Endothelial cell of umbilical vein (primary cell): ENCODE measurements at regions not wholly inside any gene's neighbourhood (a gene's known extent, or its start where the extent isn't known, plus 50 kb on each side); places are given as distances from the start of the nearest gene placed in this dataset.

Experiments used
- BruUV-seq: library from RNA; stranded (reverse); fragments of 400-500 nt; replicated peaks from 2 replicates; lab custom pipeline; 2021; lab: Mats Ljungman, UMichigan
- CTCF ChIA-PET: fragments of 300-600, 350-600 bp; sonication (Branson Sonifier 250); formaldehyde crosslinking; loops from one replicate; lab custom pipeline; 2021; ENCODE audit warnings: antibody characterized with exemption, inconsistent platforms; lab: Charles Lee
- POLR2A ChIA-PET: fragments of 300-600, 350-600 bp; sonication (Branson Sonifier 250); formaldehyde crosslinking; loops from one replicate; lab custom pipeline; 2021; ENCODE audit warnings: antibody characterized with exemption, inconsistent platforms; lab: Charles Lee
- DNase-seq: peaks from one replicate; pipeline ENCODE4 v3.0.0-alpha.2; 2011; ENCODE audit warnings: low read depth, low spot score
- FAIRE-seq: peaks from 2 replicates; lab custom pipeline; 2011; peaks lifted over from hg19 to GRCh38; lab: Jason Lieb, UNC
- H2AFZ ChIP-seq: 2 replicates; pipeline ENCODE4 v1.6.0; 2012; ENCODE audit warnings: low read depth, low read length, control low read depth, inconsistent platforms
- H3K27ac ChIP-seq: 2 replicates; pipeline ENCODE4 v1.5.1; 2011; ENCODE audit warnings: low read depth, mild to moderate bottlenecking, control low read depth, low read length, moderate library complexity; ENCODE audit not compliant: insufficient read depth
- H3K27me3 ChIP-seq, 2 experiments: 2 replicates each; pipeline versions ENCODE4 v1.6.0 to v1.6.1; 2011; ENCODE audit warnings: low read length in 2 of 2, mixed read lengths in 1 of 2; ENCODE audit not compliant: control insufficient read depth in 2 of 2, insufficient read depth in 2 of 2
- H3K36me3 ChIP-seq, 2 experiments: 2 replicates in 1 of 2; 3 replicates in 1 of 2; pipeline ENCODE4 v1.5.1; 2011; ENCODE audit warnings: low read length in 2 of 2, mild to moderate bottlenecking in 1 of 2, moderate library complexity in 1 of 2; ENCODE audit not compliant: control insufficient read depth in 2 of 2, insufficient read depth in 2 of 2; ENCODE audit errors: extremely low read depth in 1 of 2
- H3K4me1 ChIP-seq: 3 replicates; pipeline ENCODE4 v1.5.1; 2011; ENCODE audit warnings: mild to moderate bottlenecking, low read length; ENCODE audit not compliant: control insufficient read depth, insufficient read depth; ENCODE audit errors: extremely low read depth
- H3K4me2 ChIP-seq: 2 replicates; pipeline ENCODE4 v1.6.1; 2011; ENCODE audit warnings: low read length, control low read depth, mixed read lengths; ENCODE audit not compliant: insufficient read depth
- H3K4me3 ChIP-seq, 3 experiments: fragments of 200-600 bp in 1 of 3; sonication (generic), shearing (Covaris generic) in 1 of 3; replicated peaks in 1 of 3; 2 replicates each; pipeline ENCODE4 v1.5.1; 2011 to 2016; ENCODE audit warnings: control low read depth in 3 of 3, low read length in 3 of 3, mild to moderate bottlenecking in 2 of 3, inconsistent platforms in 1 of 3, low read depth in 1 of 3, moderate library complexity in 1 of 3; ENCODE audit not compliant: insufficient read depth in 1 of 3
- H3K79me2 ChIP-seq: 2 replicates; pipeline ENCODE4 v1.6.0; 2012; ENCODE audit warnings: low read length, inconsistent platforms; ENCODE audit not compliant: control insufficient read depth, insufficient read depth
- H3K9ac ChIP-seq: replicated peaks from 2 replicates; pipeline ENCODE3; 2011; ENCODE audit warnings: low read length, control low read depth; ENCODE audit not compliant: insufficient read depth; ENCODE audit errors: extremely low read depth
- H3K9me1 ChIP-seq: replicated peaks from 3 replicates; pipeline ENCODE4 v1.6.0; 2011; ENCODE audit warnings: mild to moderate bottlenecking, low read length; ENCODE audit not compliant: control insufficient read depth, insufficient read depth; ENCODE audit errors: extremely low read depth
- H3K9me3 ChIP-seq: replicated peaks from 2 replicates; pipeline ENCODE4 v1.5.1; 2012; ENCODE audit warnings: low read length, inconsistent platforms; ENCODE audit not compliant: control insufficient read depth, insufficient read depth
- H4K20me1 ChIP-seq: replicated peaks from 2 replicates; pipeline ENCODE3; 2011; ENCODE audit warnings: mild to moderate bottlenecking, low read length; ENCODE audit not compliant: control insufficient read depth, insufficient read depth; ENCODE audit errors: extremely low read depth
- CTCF ChIP-seq, 2 donors: IDR thresholded peaks; 1 replicate in 1 of 2; 2 replicates in 1 of 2; pipeline ENCODE4 v1.5.1; 2011; ENCODE audit warnings: low read length in 2 of 2, mild to moderate bottlenecking in 2 of 2, moderate library complexity in 2 of 2, control low read depth in 1 of 2, inconsistent platforms in 1 of 2, low read depth in 1 of 2; ENCODE audit not compliant: insufficient read depth in 1 of 2; ENCODE audit errors: extremely low read depth in 1 of 2
- EZH2 ChIP-seq: IDR thresholded peaks from 2 replicates; pipeline ENCODE4 v1.6.1; 2012; ENCODE audit warnings: borderline replicate concordance, low read depth, mild to moderate bottlenecking, moderate library complexity, low read length, inconsistent platforms; ENCODE audit not compliant: severe bottlenecking
- FOS ChIP-seq: IDR thresholded peaks from 2 replicates; pipeline ENCODE4 v1.6.1; 2011; ENCODE audit warnings: mild to moderate bottlenecking, low read length, moderate library complexity, borderline replicate concordance; ENCODE audit not compliant: insufficient read depth
- GATA2 ChIP-seq: IDR thresholded peaks from 2 replicates; pipeline ENCODE4 v1.7.0; 2011; ENCODE audit warnings: low read depth, mild to moderate bottlenecking, moderate library complexity, mixed read lengths, low read length; ENCODE audit not compliant: insufficient read length, insufficient read depth
- JUN ChIP-seq: IDR thresholded peaks from 2 replicates; pipeline ENCODE4 v1.6.1; 2011; ENCODE audit warnings: borderline replicate concordance, low read depth; ENCODE audit not compliant: insufficient read length, insufficient read depth
- POLR2A ChIP-seq: IDR thresholded peaks from 2 replicates; pipeline ENCODE4 v1.6.1; 2012; ENCODE audit warnings: low read depth, mild to moderate bottlenecking, control low read depth, low read length
- POLR2AphosphoS5 ChIP-seq: IDR thresholded peaks from 2 replicates; pipeline ENCODE4 v1.6.1; 2012; ENCODE audit warnings: low read depth, mild to moderate bottlenecking, control low read depth, low read length, moderate library complexity; ENCODE audit not compliant: insufficient read depth
- dilution Hi-C: fragments of 300-500 bp; cut with MboI; formaldehyde crosslinking; loops from one replicate; pipeline ENCODE4 v1.15.0; 2019; ENCODE audit warnings: low sequenced_read_pairs; ENCODE audit not compliant: extremely low pct_ligation_motif_present
- intact Hi-C: fragments of 100-400 bp; cut with micrococcal nuclease; formaldehyde crosslinking; loops from one replicate; pipeline ENCODE4 v1.10.0; 2022

- TF ChIP-seq POLR2A (no peak), CTCF (IDR thresholded peaks at IDR 0.05; ENCODE audit: extremely low read depth in 1 of 2, insufficient read depth in 1 of 2, low read depth in 1 of 2, low read length in 2 of 2) (no peak), POLR2AphosphoS5 (no peak), EZH2 (no peak), GATA2 (no peak), FOS (no peak)
- POLR2A ChIA-PET, result no interaction called here
- BruUV-seq, result no TSS peak
- intact Hi-C loops (no loop called here), dilution Hi-C loops (no loop called here)
- Histone ChIP-seq H3K9ac (no peak overlapping the region), H2AFZ (no peak overlapping the region), H3K4me2 (no peak overlapping the region), H3K9me1 (no peaks in the 10 kb centered on the region), H3K79me2 (no peaks in the 10 kb centered on the region), H3K9me3 (no peaks in the 10 kb centered on the region), H4K20me1 (no peaks in the 10 kb centered on the region), H3K36me3 (no peaks in the 10 kb centered on the region), H3K4me3 (no peak overlapping the region), H3K27ac (no peak overlapping the region), H3K27me3 (no peaks in the 10 kb centered on the region), H3K4me1 (no peaks in the 10 kb centered on the region)
- FAIRE-seq (no peak), DNase-seq (no peak)
- CTCF ChIA-PET, result interaction anchor here (0.8 kb wide), 1 partner anchor 24 kb away, joined by 5 read pairs; no protein-coding TSS in a partner anchor
Observed at GRCh38 chr1:219020846-219021245, 152.8 kb upstream of the LYPLAL1 start.

GRCh38 chr1:219027146-219027673 is 146.5 kb upstream of the LYPLAL1 start:
- FAIRE-seq (no peak), DNase-seq (no peak)
- no TSS peak for BruUV-seq
- no peak overlapping the region for H3K4me3 ChIP-seq
- H3K9ac ChIP-seq, result no peak overlapping the region
- ChIA-PET POLR2A (no interaction called here), CTCF (no interaction called here)
- no peaks in the 10 kb centered on the region for H3K36me3 ChIP-seq
- dilution Hi-C loops, result no loop called here
- no peak overlapping the region for H2AFZ ChIP-seq
- no peaks in the 10 kb centered on the region for H3K27me3 ChIP-seq
- intact Hi-C loops, result no loop called here
- no peaks in the 10 kb centered on the region for H3K9me1 ChIP-seq
- TF ChIP-seq POLR2AphosphoS5 (no peak), JUN (no peak), GATA2 (no peak), CTCF (IDR thresholded peaks at IDR 0.05; ENCODE audit: extremely low read depth in 1 of 2, insufficient read depth in 1 of 2, low read depth in 1 of 2, low read length in 2 of 2) (no peak), POLR2A (no peak), FOS (no peak)
- no peak overlapping the region for H3K27ac ChIP-seq
- H3K4me2 ChIP-seq, result no peak overlapping the region
- H3K9me3 ChIP-seq, result no peaks in the 10 kb centered on the region
- H4K20me1 ChIP-seq, result no peaks in the 10 kb centered on the region
- H3K4me1 ChIP-seq, result no peaks in the 10 kb centered on the region
- no peaks in the 10 kb centered on the region for H3K79me2 ChIP-seq
